Upper lobe of left lung (tissue), 6 donors: ENCODE measurements at regions not wholly inside any gene's neighbourhood (a gene's known extent, or its start where the extent isn't known, plus 50 kb on each side); places are given as distances from the start of the nearest gene placed in this dataset.
"Not testable (repeated sequence)": the region's sequence is repeated elsewhere in the genome, so short reads cannot be mapped to it uniquely, and the experiment has no call there.

ENCODE experiments used
- ATAC-seq, 2 donors: fragments of 200-7000 bp; cut with Tn5 transposase; one replicate each; pipeline ENCODE4 v1.9.1; 2022; ENCODE audit warnings: mild to moderate bottlenecking in 2 of 2, moderate library complexity in 2 of 2; ENCODE audit not compliant: low FRiP score in 2 of 2
- DNase-seq, 2 donors: peaks; one replicate each; pipeline ENCODE4 v3.0.0-alpha.2; 2019 to 2020
- H3K27ac ChIP-seq, 4 donors: fragments of 200-600 bp; sonication (generic); one replicate each; pipeline ENCODE4 v1.5.1; 2016 to 2019
- H3K27me3 ChIP-seq, 4 donors: fragments of 200-600 bp; sonication (generic); one replicate each; pipeline ENCODE4 v1.5.1; 2017 to 2019
- H3K36me3 ChIP-seq, 4 donors: fragments of 200-600 bp; sonication (generic); one replicate each; pipeline ENCODE4 v1.5.1; 2016 to 2019
- H3K4me1 ChIP-seq, 4 donors: fragments of 200-600 bp; sonication (generic); one replicate each; pipeline ENCODE4 v1.5.1; 2018 to 2019
- H3K4me3 ChIP-seq, 4 donors: fragments of 200-600 bp; sonication (generic); one replicate each; pipeline ENCODE4 v1.5.1; 2017 to 2019; ENCODE audit warnings: mild to moderate bottlenecking in 2 of 4, moderate library complexity in 1 of 4
- H3K9me3 ChIP-seq, 4 donors: fragments of 200-600 bp; sonication (generic); one replicate each; pipeline ENCODE4 v1.5.1; 2018 to 2019
- CTCF ChIP-seq, 6 experiments: fragments of 450-650 bp in 4 of 6; fragments of 200-600 bp in 2 of 6; sonication (generic) in 2 of 6; IDR thresholded peaks; one replicate each; pipeline ENCODE4 v1.5.1; 2016 to 2019; ENCODE audit warnings: antibody characterized with exemption in 6 of 6
- EP300 ChIP-seq, 4 donors: sonication (generic); formaldehyde crosslinking; IDR thresholded peaks; one replicate each; pipeline ENCODE4 v1.5.1; 2017; ENCODE audit warnings: antibody characterized with exemption in 4 of 4, control low read depth in 2 of 4
- POLR2A ChIP-seq, 4 donors: fragments of 450-650 bp; IDR thresholded peaks; one replicate each; pipeline ENCODE4 v1.5.1; 2016 to 2017; ENCODE audit warnings: antibody characterized with exemption in 4 of 4, mild to moderate bottlenecking in 2 of 4
- POLR2AphosphoS5 ChIP-seq, 2 donors: sonication (generic); formaldehyde crosslinking; IDR thresholded peaks; one replicate each; pipeline ENCODE4 v1.5.1; 2017; ENCODE audit warnings: antibody characterized with exemption in 2 of 2
- WGBS, 2 donors: methylation state at CpG; one replicate each; pipeline ENCODE4 v1.1.5; 2017 to 2018; 5-methylcytosine and 5-hydroxymethylcytosine counted together
- donor health status: DM: no; HTN: no; CAD: no; lungs with moderate emphysema.
- donor health status: DM: no; HTN: yes; CAD: no; lungs with severe emphysema.

GRCh38 chr4:77355731-77356130 lies 198.7 kb downstream of the CCNG2 start:
- H3K4me3 ChIP-seq = no peak overlapping the region
- H3K27ac ChIP-seq = no peak overlapping the region
- H3K4me1 ChIP-seq = no peaks in the 10 kb centered on the region
- ATAC-seq (no peak), DNase-seq (no peak)
- no peaks in the 10 kb centered on the region for H3K27me3 ChIP-seq
- H3K9me3 ChIP-seq = no peaks in the 10 kb centered on the region
- no peaks in the 10 kb centered on the region for H3K36me3 ChIP-seq
- TF ChIP-seq POLR2AphosphoS5 (IDR thresholded peaks at IDR 0.05) = no peak
- TF ChIP-seq POLR2A (IDR thresholded peaks at IDR 0.05) = no peak
- TF ChIP-seq EP300 (IDR thresholded peaks at IDR 0.05) = no peak
- no peak for TF ChIP-seq CTCF (IDR thresholded peaks at IDR 0.05)
- 77 to 82% methylated on average over 2 of the region's 2 CpGs for whole genome bisulfite sequencing, 2 donors

- Histone ChIP-seq H3K4me3 (no peak overlapping the region), H3K4me1 (no peaks in the 10 kb centered on the region), H3K9me3 (no peaks in the 10 kb centered on the region), H3K36me3 (no peaks in the 10 kb centered on the region), H3K27ac (no peak overlapping the region), H3K27me3 (no peaks in the 10 kb centered on the region)
- ATAC-seq (no peak), DNase-seq (no peak)
- 80 to 88% methylated on average over 2 of the region's 2 CpGs for WGBS, 2 donors
- TF ChIP-seq POLR2AphosphoS5 (IDR thresholded peaks at IDR 0.05) = no peak
- TF ChIP-seq EP300 (IDR thresholded peaks at IDR 0.05) = no peak
- TF ChIP-seq CTCF (IDR thresholded peaks at IDR 0.05) = peak in 5 of 6 experiments; percentile 33 to 49 (median 43)
- TF ChIP-seq POLR2A (IDR thresholded peaks at IDR 0.05) = no peak
These were observed 201.4 kb downstream of the CCNG2 start for GRCh38 chr4:77358315-77358928.

- no peak overlapping the region for H3K27ac ChIP-seq
- ATAC-seq = no peak
- H3K27me3 ChIP-seq = no peaks in the 10 kb centered on the region
- DNase-seq = no peak
- H3K36me3 ChIP-seq = no peaks in the 10 kb centered on the region
- WGBS, 2 donors = 69 to 74% methylated on average over 4 of the region's 4 CpGs
- no peak overlapping the region for H3K4me3 ChIP-seq
- H3K9me3 ChIP-seq = no peaks in the 10 kb centered on the region
- TF ChIP-seq POLR2A (IDR thresholded peaks at IDR 0.05) (no peak), POLR2AphosphoS5 (IDR thresholded peaks at IDR 0.05) (no peak), EP300 (IDR thresholded peaks at IDR 0.05) (no peak), CTCF (IDR thresholded peaks at IDR 0.05) (no peak)
- H3K4me1 ChIP-seq = no peaks in the 10 kb centered on the region
These were observed 203.4 kb downstream of the CCNG2 start for GRCh38 chr4:77360451-77360850.

- H3K27me3 ChIP-seq, DNase-seq, H3K4me3 ChIP-seq, H3K27ac ChIP-seq, H3K4me1 ChIP-seq, H3K9me3 ChIP-seq, H3K36me3 ChIP-seq: not testable (repeated sequence)
- ATAC-seq = peak; percentile 42 to 72
- 56 to 58% methylated on average over 2 to 3 of the region's 4 CpGs for WGBS, 2 donors
- peak in 2 of 6 experiments; percentile 10 to 20 for TF ChIP-seq CTCF (IDR thresholded peaks at IDR 0.05)
These were observed 209.9 kb downstream of the CCNG2 start for GRCh38 chr4:77366876-77367275.

GRCh38 chr4:77367638-77368037 lies 210.6 kb downstream of the CCNG2 start:
- no peak for DNase-seq
- no peak overlapping the region for H3K27ac ChIP-seq
- ATAC-seq = no peak

More at GRCh38 chr4:77367638-77368037, 210.6 kb downstream of the CCNG2 start:
- TF ChIP-seq POLR2A (IDR thresholded peaks at IDR 0.05) = no peak
- no peak for TF ChIP-seq POLR2AphosphoS5 (IDR thresholded peaks at IDR 0.05)
- TF ChIP-seq EP300 (IDR thresholded peaks at IDR 0.05) = no peak
- TF ChIP-seq CTCF (IDR thresholded peaks at IDR 0.05) = no peak
- Histone ChIP-seq H3K4me3 (no peak overlapping the region), H3K27me3 (no peaks in the 10 kb centered on the region), H3K9me3 (no peaks in the 10 kb centered on the region), H3K36me3 (no peaks in the 10 kb centered on the region), H3K4me1 (no peaks in the 10 kb centered on the region)
- 59 to 74% methylated on average over 4 of the region's 4 CpGs for WGBS, 2 donors
